ENCODE measurements at regions not wholly inside any gene's neighbourhood (a gene's known extent, or its start where the extent isn't known, plus 50 kb on each side); places are given as distances from the start of the nearest gene placed in this dataset.

GRCh38 chr14:104271391-104271790, 133.0 kb downstream of the KIF26A start:
- TF ChIP-seq EP300 (IDR thresholded peaks at IDR 0.05; ENCODE audit: low read depth): no peak
- TF ChIP-seq CTCF (IDR thresholded peaks at IDR 0.05): no peak
